ENCODE measurements at regions not wholly inside any gene's neighbourhood (a gene's known extent, or its start where the extent isn't known, plus 50 kb on each side); places are given as distances from the start of the nearest gene placed in this dataset.

DNA sequence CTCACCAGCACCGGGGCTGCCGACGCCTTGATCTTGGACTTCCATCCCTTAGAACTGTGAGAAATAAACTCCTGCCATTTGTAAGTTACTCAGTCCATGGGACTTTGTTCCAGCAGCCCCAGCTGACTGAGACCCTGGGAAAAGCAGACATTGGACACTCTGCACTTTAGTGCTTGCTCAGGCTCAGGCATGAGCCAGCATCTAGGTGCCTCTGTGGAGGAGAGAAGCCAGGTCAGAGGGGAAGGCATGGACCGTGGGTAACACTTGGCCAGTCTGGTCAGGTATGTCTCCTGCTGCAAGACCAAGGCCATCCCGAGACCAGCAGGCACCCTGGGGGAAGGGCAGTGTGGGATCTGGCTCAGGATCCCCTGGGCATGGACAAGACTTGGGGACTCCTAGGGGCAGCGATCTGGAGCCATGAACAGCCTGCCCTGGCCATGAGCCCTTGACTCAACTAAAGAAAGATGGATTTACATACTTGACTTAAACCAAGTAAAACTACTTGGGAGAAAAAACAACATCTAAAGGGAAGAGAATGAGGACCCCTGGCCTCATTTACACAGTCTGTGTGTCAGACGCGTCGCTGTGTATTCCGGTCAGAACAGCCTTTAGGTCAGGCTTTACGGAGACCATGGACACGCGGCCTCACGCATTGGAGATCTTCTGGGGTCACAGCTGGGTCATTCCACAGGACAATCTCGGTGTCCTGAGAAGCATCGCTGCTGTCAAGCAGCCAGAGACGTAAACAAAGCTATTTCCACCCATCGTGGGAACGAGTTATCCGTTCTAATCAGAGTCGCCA is 497.1 kb downstream of the BRD1 start:
- DNase-seq, result no peak

DNA sequence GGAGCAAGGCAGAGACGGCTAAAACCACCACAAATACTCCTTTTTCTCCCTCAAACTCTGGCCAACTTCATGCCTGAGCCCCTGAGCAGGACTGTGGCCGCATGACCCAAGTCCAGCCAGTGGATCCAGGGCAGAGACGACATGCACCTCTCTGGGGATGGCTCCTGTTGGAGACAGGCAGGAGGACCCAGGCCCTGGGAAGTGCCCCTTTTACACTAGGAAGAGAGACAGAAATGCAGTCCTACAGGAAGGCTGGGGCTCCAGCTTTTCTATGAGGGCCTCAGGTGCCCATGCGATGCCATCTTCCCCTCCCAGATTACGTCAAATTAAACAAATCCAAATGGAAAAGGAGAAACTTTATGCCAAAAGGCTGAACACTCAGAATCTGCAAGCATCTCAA is 498.0 kb downstream of the BRD1 start:
- DNase-seq, result no peak

DNA sequence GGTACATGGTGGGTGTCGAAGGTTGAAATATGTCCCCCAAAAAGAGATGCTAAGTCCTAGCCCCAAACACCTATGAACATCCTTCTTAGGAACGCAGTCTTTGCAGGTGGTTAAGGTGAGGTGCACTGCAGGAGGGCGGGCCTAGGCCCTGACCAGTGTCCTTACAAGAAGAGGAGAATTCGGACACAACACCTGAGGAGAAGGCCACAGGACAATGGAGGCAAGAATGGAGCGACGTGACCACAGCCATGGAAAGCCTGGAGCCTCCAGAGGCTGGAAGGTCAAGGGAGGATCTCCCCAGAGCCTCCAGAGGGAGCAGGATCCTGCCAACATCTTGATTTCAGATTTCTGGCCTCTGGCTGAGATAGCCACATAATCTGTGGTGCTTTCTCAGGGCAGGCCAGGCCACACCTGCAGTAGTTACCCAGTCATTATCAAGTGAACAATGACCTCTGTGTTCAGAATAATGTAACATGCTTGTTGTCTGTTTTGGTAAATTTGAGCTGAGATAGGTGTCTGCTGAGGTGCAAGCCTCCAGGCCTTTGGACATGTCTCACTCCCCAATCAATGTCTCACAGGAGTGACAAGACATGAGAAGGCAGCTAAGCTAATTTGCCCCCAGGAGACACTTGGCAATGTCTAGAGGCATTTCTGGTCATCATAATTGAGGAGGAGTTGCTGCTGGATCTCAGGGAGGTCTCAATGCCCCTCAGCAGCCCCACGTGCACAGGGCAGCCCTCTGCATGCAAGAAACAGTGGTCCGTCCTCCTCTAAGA is 498.9 kb downstream of the BRD1 start:
- no peak for DNase-seq

DNA sequence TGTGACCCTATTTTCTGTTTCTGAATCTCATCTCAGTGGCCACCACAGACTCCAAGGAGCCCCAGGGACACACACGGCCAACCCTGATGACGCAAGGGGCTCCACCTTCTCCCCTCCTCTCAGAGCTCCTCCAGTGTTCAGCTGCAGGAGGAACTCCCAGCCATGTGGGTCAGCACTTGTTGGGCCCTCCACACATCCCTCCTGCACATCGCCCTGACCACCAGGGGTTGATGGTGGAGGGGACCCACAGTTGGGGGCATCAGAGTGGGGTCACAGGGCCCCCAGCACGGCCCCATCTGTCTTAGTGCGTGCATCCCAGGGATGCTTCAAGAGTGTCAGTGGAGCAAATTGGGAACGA is 499.6 kb downstream of the BRD1 start:
- no peak for DNase-seq

DNA sequence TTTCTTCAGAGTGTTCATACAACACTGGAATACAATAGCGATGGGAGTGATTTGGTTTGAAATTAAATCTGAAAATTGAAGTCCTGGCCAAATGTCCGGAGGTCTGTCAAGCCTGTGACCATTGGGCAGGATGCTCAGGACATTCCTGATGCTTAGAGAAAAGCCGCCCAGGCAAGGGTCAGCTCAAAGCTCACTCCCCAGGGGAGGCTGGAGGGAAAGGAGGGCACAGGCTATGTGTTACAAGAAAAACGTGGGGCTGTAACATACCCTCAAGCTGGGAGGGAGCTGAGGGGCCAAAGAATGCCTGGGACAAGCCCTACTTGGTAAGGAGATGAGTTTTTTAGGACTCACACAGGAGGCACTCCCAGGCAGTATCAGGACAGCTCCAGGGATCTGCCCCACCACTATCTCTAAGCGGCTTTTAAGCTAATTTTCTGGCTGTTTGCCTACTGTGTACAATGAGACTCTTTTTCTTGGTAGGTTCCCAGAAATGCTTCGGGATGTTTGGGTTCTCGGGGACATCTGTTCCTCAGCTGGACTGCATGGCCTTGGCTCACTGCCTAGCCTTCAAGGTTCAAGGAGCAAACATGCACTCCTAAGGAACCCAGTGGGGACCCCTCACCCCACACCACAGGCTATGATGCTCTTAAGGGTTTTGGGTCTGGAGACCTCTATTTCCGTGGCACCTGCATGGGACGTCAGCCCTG is 500.1 kb downstream of the BRD1 start:
- no peak for DNase-seq

DNA sequence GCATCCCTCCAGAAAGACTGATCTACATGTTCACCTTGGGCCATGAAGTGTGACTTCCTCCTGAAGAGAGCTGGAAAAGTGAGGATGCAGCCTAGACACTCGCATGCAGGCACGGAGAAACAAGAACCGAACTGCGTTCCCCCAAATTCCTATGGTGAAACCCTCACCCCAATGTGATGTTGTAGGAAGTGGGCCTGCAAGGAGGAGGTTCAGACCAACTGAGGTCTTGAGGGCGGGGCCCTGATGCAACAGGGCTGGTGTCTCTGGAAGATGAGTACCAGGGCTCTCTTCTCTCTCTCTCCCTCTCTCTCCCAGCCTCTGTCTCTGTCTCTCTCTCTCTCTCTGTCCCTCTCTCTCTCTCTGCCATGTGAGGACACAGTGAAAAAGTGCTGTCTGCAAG is 501.1 kb downstream of the BRD1 start:
- no peak for DNase-seq

DNA sequence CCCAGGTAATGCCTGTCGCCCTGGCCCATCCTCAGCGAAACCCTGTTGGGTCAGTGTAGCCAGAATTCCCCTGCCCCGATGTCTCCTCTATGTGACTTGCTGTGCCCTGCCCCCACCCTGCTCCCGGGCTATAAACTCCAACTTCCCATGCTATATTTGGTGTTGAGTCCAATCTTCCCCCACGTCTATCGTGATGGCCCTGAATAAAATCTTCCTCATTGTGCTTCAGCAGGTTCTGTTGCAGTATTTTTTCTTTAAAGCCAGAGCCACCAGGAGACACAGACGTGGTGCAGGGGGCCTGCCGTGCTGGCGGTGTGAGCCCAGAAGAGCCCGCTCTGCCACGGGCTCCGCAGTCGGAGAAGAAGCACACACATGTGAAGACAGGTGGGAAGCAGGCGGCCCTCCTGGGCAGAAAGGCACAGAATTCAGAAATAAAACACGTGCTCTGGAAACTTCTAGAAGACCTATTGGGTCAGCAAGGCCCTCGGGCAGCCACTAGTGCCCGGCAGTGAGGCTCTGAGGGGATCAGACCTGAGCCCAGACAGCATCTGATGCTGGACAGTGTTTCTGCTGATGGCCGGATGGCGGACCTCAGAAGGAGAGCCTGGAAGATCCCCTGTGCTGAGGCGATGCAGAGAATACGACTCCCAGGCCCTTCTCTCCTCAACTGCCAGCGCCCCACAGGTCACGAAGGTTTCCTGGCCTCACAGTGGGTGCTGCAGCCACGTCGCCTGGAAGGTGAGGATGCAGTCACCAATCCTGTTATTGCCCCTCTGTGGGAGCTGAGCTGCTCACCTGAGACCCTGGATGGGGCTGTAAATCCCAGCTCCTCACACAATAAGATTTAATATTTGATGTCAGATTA is 501.9 kb downstream of the BRD1 start:
- DNase-seq, result no peak

DNA sequence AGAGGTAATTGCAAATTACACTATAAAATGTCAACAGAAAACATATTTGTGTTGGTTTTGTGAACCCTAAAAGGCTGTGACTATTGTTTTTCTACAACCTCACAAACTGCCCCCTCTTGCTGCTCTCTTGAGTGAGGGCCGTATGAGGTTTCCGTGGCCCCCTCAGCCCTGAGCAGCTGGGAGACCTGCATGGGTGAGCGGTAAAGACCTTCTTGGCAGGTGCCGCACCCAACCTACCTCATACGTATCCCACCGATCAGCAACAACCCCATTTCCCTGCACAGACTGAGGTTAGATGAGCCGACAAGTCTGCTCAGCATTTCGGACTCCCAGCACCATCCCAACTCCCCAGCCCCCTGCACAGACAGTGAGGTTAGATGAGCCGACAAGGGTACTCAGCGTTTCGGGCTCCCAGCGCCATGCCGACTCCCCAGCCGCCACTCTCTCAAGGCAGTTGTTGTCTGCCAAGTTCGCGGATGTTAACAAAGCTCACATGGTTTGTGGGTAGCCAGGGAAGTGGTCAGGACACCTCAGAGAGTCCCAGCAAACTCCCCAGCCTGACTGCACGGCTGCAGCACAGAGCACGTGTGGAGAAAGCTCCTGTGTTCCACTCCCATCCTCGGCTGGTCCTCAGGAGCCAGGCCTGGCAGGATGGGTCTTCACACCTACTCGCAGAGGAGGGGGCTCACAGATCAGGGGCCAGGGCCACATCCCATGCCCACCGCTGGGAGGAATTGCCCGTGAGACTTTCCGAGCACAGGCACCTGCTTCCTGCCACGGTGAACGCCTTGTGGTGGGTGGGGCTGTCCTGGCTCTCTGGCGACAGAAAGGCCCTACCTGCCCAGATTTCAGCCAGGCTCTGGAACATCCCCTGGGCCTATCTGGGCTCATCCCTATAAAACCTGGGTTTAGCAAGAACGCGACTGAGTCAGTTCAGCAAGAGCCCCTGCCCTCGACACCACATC is 502.9 kb downstream of the BRD1 start:
- no peak for DNase-seq

DNA sequence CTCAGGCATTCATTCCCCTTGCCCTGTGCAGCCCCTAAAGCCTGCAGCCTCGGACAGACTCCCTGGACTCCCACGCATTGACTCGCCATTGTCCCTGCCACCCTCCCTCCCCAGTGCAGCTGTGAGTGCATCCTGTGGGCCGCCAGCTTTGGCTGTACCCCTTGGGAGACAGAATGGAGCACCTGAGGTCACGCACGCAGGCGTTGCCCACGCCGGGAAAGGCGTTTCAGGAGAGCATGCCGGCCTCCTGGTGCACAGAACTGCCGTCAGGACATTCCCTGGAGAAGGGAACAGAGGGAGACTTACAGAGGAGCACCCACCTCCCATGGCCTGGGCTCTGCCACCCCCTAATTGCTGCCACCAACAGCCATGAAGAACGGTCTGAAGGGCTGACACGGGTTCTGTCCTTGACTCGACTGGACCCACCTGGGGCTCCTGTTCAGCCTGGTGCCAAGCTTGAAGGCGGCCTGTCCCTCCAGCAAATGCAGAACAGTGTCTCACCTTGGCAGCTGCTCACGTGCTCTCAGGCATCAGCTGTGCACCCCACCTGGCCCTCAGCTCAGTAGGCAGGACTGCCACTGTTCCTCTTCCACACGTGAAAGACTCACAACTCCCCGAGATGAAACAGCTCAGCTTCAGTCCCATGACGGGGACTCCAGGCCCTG is 503.8 kb downstream of the BRD1 start:
- no peak for DNase-seq

DNA sequence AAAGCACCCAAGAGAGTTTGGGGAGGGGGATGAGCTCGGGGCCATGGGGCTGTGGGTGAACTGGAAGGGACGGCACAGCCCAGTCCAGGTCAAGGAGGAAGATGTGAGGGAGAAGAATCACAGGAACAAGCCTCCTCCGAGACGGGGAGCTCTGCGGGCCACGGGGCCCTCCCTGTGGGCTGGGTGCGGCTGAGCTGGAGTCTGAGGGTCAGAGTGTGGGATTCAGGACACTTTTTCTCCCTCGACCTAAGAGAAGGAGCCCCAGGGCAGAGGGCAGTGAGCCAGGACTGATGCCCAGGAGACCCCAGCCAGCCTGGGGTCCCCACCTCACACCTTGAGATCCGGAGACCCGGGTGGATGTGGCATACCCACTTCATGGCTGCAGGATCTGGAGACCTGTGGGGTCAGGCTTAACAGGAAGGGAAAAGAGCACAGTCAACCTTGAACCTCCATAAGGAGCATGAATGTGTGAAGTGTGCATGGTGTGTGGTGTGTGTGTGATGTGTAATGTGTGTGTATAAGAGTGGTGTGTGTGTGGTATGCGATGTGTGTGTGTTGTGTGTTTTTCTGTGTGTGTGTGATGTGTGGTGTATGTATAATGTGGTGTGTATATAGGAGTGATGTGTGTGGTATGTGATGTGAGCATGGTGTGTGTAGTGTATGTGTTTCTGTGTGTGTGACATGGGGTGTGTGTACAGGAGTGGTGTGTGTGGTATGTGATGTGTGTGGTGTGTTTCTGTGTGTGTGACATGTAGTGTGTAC is 504.6 kb downstream of the BRD1 start:
- DNase-seq, result no peak

DNA sequence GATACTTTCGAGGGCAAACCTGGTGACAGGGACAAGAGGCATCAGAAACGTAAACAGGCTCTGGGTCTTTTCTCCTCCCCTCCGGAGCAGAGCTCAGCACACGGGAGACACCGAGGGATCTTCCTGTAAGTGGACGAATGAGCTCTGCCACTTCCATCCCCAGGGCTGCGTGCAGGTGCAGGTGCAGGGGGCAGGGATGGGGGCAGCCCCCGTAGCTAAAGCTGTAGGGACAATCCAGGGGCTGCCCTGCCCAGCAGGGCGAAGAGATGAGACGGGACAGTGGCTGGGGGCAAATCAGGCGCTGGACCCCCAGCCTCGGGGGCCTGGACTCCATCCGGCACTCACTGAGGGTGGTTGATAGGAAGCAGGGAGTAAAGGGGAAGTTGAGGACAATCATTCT is 505.4 kb downstream of the BRD1 start:
- DNase-seq, result no peak

DNA sequence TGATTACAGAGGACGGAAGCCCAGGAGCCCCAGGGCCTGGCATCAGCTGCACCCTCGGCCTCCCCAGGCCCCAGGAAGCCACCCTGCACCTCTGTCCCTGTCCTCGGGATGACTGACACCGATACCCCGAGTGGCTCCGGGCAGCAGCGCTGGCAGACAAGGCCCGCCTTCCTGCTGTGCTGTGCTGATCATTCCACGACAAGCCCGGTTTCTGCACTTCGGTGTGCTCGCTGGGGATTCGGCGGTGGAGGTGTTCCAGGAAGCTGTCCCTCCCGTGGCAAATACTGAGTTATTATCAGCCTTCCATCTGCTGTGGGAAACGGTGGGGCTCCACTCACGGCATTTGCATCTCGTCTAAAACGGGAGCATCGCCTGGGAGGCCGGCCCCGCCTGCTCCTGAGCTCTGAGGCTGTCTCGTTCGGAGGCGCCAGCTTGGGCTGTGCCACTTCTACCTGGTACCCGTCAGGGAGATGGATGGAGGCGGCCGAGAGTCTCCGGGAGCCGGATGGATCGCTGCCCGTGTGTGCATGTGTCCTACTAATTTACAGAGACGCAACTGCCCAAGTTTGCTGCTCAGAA is 506.1 kb downstream of the BRD1 start:
- DNase-seq, result no peak

DNA sequence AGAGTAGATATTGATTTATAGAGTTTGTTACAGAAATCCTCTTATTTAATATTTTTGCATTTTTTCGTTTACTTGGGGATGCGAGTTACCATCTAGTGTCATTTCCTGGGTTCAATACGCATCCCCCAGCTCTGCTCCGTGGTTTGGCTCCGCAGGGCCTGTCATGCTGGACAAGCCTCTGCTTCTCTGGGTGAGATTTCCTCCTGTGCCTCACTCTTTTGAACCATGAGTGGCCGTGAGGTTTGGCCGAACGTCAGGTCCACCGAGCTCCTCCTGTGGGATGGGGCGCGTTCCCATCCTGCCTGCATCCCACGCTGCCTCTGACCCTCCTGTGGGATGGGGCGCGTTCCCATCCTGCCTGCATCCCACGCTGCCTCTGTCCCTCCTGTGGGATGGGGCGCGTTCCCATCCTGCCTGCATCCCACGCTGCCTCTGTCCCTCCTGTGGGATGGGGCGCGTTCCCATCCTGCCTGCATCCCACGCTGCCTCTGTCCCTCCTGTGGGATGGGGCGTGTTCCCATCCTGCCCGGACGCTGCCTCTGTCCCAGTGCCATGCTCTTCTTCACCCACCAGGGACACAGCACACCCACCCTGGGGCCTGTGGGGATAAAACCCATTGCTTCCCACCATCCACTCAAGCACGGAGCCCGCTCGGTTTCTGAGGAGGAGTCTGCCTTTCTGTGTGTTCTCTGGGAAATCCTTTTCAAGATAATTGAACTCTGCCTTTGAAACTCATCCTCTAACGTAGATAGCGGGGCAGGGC is 506.8 kb downstream of the BRD1 start:
- no peak for DNase-seq

DNA sequence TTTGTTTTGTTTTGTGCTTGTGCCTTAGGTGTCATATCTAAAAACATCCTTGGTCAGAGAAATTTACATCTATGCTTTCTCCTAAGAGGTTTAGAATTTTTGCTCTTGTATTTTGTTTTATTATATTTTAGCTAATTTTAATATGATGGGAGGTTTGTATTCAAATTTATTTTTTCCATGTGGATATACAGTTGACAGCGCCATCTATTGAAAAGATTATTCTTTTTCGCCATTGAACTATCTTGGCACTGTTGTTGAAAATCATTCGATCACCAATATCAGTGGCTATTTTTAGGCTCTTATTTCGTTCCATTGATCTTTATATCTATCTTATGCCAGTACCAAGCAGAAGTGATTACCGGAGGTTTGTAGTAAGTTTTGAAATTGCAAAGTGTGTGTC is 510.3 kb downstream of the BRD1 start:
- no peak for DNase-seq

DNA sequence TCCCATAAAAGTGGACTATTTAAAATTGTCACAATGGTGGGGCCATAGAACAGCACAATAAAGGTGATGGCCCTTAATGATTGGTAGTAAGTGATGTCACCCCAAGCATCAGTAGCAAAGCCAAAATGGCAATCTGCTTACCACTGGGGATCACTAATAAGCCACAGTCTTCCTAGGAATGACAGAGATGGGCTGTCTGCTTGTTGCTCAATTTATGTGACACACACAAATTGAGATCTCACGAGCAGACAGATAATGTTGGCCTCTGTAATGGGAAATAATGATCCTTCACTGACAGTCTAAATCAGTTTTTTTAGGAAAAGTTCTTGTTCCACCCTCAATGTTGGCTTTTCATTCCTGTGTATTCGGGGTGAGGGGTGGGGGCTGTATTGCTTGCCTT is 515.1 kb downstream of the BRD1 start:
- DNase-seq, result no peak

DNA sequence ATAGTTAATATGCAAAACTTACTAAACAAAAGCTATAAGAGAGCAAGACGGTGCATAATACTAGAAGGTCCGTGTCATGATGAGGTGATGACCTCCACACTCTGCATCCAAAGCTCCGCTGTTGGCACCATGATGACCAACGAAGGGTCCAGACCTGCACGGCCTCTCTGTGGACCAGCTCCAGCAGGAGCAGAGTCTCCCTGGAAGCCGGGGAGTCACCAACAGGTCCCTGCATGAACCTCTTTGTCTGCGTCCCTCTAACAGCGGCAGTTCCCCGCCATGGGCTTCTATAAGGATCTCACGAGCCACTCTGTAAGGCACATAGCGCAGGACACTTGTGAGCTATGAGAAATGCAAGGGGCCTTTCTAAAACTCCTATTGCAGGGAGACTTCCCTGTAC is 517.3 kb downstream of the BRD1 start:
- DNase-seq, result no peak

DNA sequence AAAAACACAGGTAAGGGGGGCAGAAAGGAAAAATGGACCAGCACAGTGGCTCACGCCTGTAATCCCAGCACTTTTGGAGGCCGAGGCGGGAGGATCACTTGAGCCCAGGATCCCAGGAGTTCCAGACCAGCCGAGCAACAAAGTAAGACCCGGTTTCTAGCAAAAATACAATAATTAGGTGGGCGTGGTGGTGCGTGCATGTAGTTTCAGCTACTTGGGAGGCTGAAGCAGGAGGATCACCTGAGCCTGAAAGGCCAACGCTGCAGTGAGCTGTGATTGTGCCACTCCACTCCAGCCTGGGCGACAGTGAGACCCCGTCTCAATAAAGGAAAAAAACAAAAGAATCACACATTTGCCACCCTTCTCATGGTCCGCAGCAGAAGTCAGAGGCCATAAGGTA is 519.4 kb downstream of the BRD1 start:
- no peak for DNase-seq

DNA sequence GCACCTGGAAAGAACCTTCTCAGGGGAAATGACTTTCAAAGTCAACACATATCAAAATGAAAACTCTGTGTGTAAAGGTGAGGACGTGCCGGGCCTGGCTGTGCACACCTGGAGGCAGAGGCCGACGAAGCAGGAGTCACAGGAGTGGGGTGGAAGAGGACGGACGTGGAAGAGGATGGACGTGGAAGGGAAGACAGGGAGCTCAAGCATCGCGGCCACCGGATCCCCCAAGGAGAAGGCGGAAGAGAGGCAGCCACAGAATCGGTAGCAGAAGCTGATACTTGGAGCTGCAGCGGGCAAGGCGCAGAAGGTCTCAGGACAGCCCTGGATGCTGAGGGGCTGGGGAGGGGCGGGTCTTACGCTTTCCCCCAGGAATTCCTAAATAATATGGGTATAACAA is 519.8 kb downstream of the BRD1 start:
- no peak for DNase-seq

DNA sequence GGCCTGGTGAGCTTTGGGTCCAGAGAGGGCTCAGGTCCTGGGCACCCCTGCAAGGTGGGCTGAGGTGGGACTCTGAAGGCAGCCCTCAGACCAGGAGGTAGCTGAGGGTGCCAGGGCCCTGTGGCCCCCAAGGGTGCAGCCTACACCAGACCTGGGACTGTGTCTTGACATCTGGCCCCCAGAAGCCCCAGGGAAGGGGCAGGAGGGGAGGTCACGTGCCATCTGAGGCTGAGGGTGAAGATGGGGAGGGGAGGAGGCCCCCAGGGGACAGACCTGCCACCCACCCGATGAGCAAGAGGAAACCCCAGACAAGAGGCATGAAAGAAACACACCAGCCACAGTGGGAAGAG is 520.2 kb downstream of the BRD1 start:
- DNase-seq, result no peak
